Colonic mucosa (tissue), 4 donors: ENCODE measurements at regions not wholly inside any gene's neighbourhood (a gene's known extent, or its start where the extent isn't known, plus 50 kb on each side); places are given as distances from the start of the nearest gene placed in this dataset.

ENCODE experiments used
- DNase-seq: peaks from one replicate; pipeline ENCODE4 v3.0.0-alpha.2; 2020
- H3K27ac ChIP-seq: fragments of 200-600 bp; one replicate; pipeline ENCODE4 v1.8.0; 2021
- H3K27me3 ChIP-seq: fragments of 200-600 bp; one replicate; pipeline ENCODE4 v1.8.0; 2021
- H3K36me3 ChIP-seq: fragments of 200-600 bp; one replicate; pipeline ENCODE4 v1.8.0; 2021
- H3K4me1 ChIP-seq: fragments of 200-600 bp; one replicate; pipeline ENCODE4 v1.8.0; 2021; ENCODE audit warnings: mild to moderate bottlenecking
- H3K4me3 ChIP-seq: fragments of 200-600 bp; one replicate; pipeline ENCODE4 v1.8.0; 2021
- H3K9ac ChIP-seq, 2 donors: one replicate each; pipeline ENCODE4 v1.7.0; 2013; ENCODE audit warnings: control low read depth in 2 of 2, low read depth in 2 of 2, low read length in 2 of 2
- H3K9me3 ChIP-seq: fragments of 200-600 bp; one replicate; pipeline ENCODE4 v1.8.0; 2021
- intact Hi-C: fragments of 100-400 bp; cut with DNase I; formaldehyde crosslinking; loops from one replicate; pipeline ENCODE4 v1.14.1; 2022
- TF ChIP-seq, protein P1 (sequence below): fragments of 200-600 bp; IDR thresholded peaks from one replicate; pipeline ENCODE4 v1.8.0; 2022; ENCODE audit warnings: antibody characterized with exemption, mild to moderate bottlenecking
- donor health status: healthy.
- donor health status: DM: no; HTN: no; CAD: no.
- donor health status: DM: no; HTN: no; CAD: no.

DNA sequence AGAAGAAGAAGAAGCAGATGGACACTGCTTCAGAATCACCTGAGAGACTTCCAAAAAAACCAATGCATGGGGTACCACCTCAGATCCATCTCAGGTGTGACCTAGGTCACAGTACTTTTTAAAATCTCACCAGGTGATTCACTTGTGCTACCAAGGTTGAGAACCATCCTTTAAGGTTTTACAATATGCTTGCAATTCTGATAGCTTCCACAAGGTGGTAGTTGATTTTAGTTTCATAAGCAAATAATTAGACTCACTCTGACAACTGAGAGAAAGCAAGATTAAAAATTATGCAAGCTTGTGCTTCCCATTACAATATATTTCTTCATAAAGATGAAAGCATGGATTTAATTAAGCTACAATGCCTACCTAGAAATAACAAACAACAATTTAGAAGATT is 355.1 kb downstream of the EN1 start:
- no peak overlapping the region for H3K27ac ChIP-seq
- TF ChIP-seq, protein P1, sequence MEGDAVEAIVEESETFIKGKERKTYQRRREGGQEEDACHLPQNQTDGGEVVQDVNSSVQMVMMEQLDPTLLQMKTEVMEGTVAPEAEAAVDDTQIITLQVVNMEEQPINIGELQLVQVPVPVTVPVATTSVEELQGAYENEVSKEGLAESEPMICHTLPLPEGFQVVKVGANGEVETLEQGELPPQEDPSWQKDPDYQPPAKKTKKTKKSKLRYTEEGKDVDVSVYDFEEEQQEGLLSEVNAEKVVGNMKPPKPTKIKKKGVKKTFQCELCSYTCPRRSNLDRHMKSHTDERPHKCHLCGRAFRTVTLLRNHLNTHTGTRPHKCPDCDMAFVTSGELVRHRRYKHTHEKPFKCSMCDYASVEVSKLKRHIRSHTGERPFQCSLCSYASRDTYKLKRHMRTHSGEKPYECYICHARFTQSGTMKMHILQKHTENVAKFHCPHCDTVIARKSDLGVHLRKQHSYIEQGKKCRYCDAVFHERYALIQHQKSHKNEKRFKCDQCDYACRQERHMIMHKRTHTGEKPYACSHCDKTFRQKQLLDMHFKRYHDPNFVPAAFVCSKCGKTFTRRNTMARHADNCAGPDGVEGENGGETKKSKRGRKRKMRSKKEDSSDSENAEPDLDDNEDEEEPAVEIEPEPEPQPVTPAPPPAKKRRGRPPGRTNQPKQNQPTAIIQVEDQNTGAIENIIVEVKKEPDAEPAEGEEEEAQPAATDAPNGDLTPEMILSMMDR: no peak
- no peak overlapping the region for H3K9ac ChIP-seq
- H3K36me3 ChIP-seq: no peaks in the 10 kb centered on the region
- intact Hi-C loops: loop anchor here (10.0 kb wide), 1 partner anchor 362 kb away; no protein-coding TSS in a partner anchor
- no peak for DNase-seq
- no peaks in the 10 kb centered on the region for H3K4me1 ChIP-seq
- H3K4me3 ChIP-seq: no peak overlapping the region
- H3K27me3 ChIP-seq: no peaks in the 10 kb centered on the region
- no peaks in the 10 kb centered on the region for H3K9me3 ChIP-seq

DNA sequence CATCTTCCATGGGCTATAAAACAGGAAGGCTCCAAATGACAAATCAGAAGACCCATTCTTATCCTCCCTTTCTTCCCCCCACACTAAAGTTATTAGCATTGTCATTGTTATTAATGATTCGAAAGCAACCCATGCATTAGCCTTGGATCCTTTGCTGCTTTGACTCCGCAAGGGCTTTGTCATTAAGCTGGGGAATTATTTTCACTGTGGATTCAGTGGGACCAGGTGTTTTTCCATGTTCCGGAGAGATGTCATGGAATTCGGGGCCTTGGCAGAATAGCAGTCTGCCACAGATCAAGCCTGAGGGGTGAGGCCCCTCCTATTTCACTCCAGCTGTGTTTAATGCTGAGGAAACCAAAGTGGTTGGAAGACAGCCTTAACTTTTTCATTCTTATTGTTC is 357.1 kb downstream of the EN1 start:
- no peak overlapping the region for H3K9ac ChIP-seq
- no peak overlapping the region for H3K4me3 ChIP-seq
- no peaks in the 10 kb centered on the region for H3K36me3 ChIP-seq

DNA sequence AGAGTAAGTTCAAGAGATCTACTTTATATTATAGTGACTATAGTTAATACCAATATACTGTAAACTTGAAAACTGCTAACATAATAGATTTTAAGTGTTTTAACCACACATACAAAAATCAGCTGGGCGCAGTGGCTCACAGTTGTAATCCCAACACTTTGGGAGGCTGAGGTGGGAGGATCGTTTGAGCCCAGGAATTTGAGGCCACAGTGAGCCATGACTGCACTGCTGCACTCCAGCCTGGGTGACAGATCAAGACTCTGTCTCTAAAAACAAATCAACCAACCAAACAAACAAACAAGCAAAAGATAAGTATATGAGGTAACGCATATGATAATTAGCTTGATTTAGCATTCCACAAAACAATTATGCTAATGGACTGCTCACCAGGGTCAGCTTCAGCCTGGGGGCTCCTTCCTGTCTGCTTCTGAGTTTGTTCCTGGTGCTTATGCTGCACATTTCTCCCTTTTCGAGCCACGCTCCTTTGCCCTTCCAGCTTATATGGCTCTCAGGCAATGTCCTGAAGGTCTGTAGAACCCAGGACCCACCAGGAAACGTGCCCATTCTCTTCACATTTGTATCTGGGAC is 357.6 kb downstream of the EN1 start:
- Histone ChIP-seq H3K9ac (no peak overlapping the region), H3K27me3 (no peaks in the 10 kb centered on the region), H3K9me3 (no peaks in the 10 kb centered on the region), H3K4me3 (no peak overlapping the region), H3K27ac (no peak overlapping the region), H3K4me1 (no peaks in the 10 kb centered on the region), H3K36me3 (no peaks in the 10 kb centered on the region)
- DNase-seq: no peak
- TF ChIP-seq, protein P1: no peak
- intact Hi-C loops: loop anchor here (10.0 kb wide), 1 partner anchor 365 kb away; no protein-coding TSS in a partner anchor

More for the DNA sequence above, 357.1 kb downstream of the EN1 start:
- H3K9me3 ChIP-seq: no peaks in the 10 kb centered on the region
- TF ChIP-seq, protein P1: no peak
- no peak overlapping the region for H3K27ac ChIP-seq
- no peaks in the 10 kb centered on the region for H3K4me1 ChIP-seq
- no peaks in the 10 kb centered on the region for H3K27me3 ChIP-seq
- no peak for DNase-seq
- intact Hi-C loops: loop anchor here (10.0 kb wide), 1 partner anchor 364 kb away; no protein-coding TSS in a partner anchor

DNA sequence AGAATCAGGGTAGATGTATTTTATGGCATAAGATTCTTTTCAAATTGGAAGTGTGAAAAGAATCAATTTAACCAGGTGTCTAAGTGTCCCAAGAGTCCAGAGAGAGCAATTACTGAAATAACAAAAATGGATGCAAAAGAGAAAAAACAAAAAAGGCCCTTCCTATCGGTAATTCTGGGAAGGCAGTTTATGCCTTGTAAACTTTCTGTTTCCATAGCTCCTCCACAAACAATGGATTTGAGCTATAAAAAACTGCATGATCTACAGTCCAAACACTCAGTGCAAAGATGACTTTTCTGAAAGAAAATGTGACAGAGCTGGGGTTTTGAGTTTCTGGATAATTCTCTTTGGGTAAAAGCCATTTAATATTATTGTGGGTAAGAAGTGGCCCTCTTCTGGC is 366.1 kb downstream of the EN1 start:
- H3K4me3 ChIP-seq: no peak overlapping the region
- no peak for DNase-seq
- H3K9ac ChIP-seq: no peak overlapping the region
- intact Hi-C loops: no loop called here
- TF ChIP-seq, protein P1: no peak
- H3K4me1 ChIP-seq: no peaks in the 10 kb centered on the region
- no peak overlapping the region for H3K27ac ChIP-seq
- no peaks in the 10 kb centered on the region for H3K9me3 ChIP-seq
- no peaks in the 10 kb centered on the region for H3K27me3 ChIP-seq
- no peaks in the 10 kb centered on the region for H3K36me3 ChIP-seq

DNA sequence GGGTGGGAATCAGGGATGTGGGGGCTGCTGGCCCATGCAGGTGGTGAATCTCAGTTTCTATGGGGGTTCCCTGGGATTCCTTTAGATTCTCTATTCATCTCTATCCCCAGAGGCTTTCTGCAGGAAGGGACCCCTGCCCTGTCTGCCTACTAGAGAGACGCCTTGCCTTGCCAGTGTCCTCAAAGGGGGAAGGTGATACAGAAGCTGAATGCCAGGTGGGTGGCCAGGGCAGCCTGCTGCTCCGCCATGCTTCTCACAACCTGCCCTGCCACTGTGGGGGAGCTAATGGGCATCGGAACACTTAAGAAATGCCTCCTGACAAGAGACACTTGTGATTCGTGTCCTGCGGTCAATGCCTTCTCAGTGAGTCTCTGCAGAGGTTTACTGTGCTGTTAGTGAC is 368.4 kb downstream of the EN1 start:
- intact Hi-C loops: no loop called here
- no peak overlapping the region for H3K27ac ChIP-seq
- H3K4me1 ChIP-seq: no peaks in the 10 kb centered on the region
- H3K36me3 ChIP-seq: no peaks in the 10 kb centered on the region
- H3K27me3 ChIP-seq: no peaks in the 10 kb centered on the region
- no peaks in the 10 kb centered on the region for H3K9me3 ChIP-seq
- H3K9ac ChIP-seq: no peak overlapping the region
- H3K4me3 ChIP-seq: no peak overlapping the region
- TF ChIP-seq, protein P1: no peak
- no peak for DNase-seq
